ENCODE measurements at regions not wholly inside any gene's neighbourhood (a gene's known extent, or its start where the extent isn't known, plus 50 kb on each side); places are given as distances from the start of the nearest gene placed in this dataset.

DNA sequence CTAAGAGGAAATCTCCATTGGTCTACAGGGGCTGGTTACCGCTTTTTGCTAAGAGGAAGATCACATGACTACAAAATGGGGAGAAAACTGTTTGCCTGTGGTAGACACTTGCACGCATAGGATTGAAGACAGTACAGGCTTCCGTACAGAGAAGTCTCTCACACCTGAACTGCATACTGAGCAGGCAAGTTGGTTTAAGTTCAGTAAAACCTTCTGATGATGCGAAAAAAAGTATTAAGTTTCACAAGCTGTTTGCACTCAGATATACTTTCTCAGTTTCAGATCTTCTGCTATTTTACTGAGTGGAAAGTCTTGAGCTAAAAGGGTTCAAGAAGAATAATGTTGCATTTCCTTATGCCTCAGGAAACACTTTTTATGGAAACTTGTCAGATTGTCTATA lies 292.2 kb upstream of the MC4R start:
- no peaks in the 10 kb centered on the region for H4K20me1 ChIP-seq (ENCODE audit: insufficient read depth, low read length)
- H3F3A ChIP-seq (ENCODE audit: insufficient read depth, low read length) = peaks cover 15% of the 10 kb centered on the region
- H3K4me1 ChIP-seq (ENCODE audit: low read length) = peaks cover 19% of the 10 kb centered on the region
- peak overlapping the region; percentile 52; the same call in 1 of the 2 replicates for H3K4me2 ChIP-seq (ENCODE audit: low read depth, low read length)
- no peaks in the 10 kb centered on the region for H3K79me2 ChIP-seq (ENCODE audit: low read length)
- H3K4me3 ChIP-seq (ENCODE audit: low read length) = no peak overlapping the region
- H3K9me2 ChIP-seq (replicated peaks; ENCODE audit: insufficient read depth, low read length) = no peaks in the 10 kb centered on the region
- H3K27ac ChIP-seq (ENCODE audit: low read length) = peak overlapping the region; percentile 51
- no peak overlapping the region for H2AFZ ChIP-seq (ENCODE audit: low read length)
- TF ChIP-seq, protein P1, sequence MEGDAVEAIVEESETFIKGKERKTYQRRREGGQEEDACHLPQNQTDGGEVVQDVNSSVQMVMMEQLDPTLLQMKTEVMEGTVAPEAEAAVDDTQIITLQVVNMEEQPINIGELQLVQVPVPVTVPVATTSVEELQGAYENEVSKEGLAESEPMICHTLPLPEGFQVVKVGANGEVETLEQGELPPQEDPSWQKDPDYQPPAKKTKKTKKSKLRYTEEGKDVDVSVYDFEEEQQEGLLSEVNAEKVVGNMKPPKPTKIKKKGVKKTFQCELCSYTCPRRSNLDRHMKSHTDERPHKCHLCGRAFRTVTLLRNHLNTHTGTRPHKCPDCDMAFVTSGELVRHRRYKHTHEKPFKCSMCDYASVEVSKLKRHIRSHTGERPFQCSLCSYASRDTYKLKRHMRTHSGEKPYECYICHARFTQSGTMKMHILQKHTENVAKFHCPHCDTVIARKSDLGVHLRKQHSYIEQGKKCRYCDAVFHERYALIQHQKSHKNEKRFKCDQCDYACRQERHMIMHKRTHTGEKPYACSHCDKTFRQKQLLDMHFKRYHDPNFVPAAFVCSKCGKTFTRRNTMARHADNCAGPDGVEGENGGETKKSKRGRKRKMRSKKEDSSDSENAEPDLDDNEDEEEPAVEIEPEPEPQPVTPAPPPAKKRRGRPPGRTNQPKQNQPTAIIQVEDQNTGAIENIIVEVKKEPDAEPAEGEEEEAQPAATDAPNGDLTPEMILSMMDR (IDR thresholded peaks at IDR 0.05; ENCODE audit: low read length) = no peak
- TF ChIP-seq EZH2phosphoT487 (IDR thresholded peaks at IDR 0.05; ENCODE audit: low read length) (no peak), EZH2 (optimal IDR thresholded peaks at IDR 0.05; ENCODE audit: low read depth, low read length) (no peak)
- DNase-seq = peak; percentile 93
- no peak overlapping the region for H3K9ac ChIP-seq (ENCODE audit: low read length)
- H3K9me3 ChIP-seq (replicated peaks; ENCODE audit: insufficient read depth, low read length) = no peaks in the 10 kb centered on the region
- H3K27me3 ChIP-seq (replicated peaks; ENCODE audit: insufficient read depth, low read length) = peaks cover 15% of the 10 kb centered on the region; the same call in 1 of the 2 replicates
- H3K36me3 ChIP-seq (replicated peaks; ENCODE audit: insufficient read depth, low read length) = no peaks in the 10 kb centered on the region

DNA sequence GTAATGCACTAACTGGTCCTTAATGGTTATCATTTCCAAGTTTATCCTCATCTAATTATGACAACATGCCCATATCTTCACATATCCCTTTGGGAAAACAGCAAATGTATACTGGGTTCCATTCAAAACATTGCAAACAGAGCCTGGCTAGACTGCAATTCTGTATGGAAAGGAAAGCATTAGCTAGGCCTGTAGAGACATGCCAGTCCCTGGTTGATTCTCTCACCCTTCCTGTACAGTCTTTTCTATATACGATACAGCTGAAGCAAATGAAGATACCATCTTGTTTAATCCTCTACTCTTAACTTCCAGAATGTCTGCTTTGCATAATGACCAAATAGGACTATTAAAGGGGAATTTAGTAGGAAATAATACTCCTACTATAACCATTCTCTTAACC lies 294.4 kb upstream of the MC4R start:
- H3K9ac ChIP-seq (ENCODE audit: low read length) = no peak overlapping the region
- no peak overlapping the region for H3K4me3 ChIP-seq (ENCODE audit: low read length)
- H3K27me3 ChIP-seq (replicated peaks; ENCODE audit: insufficient read depth, low read length) = peaks cover 15% of the 10 kb centered on the region; the same call in 1 of the 2 replicates
- H3K79me2 ChIP-seq (ENCODE audit: low read length) = no peaks in the 10 kb centered on the region
- peaks cover 23% of the 10 kb centered on the region for H3K4me1 ChIP-seq (ENCODE audit: low read length)
- H3K4me2 ChIP-seq (ENCODE audit: low read depth, low read length) = no peak overlapping the region
- H3K9me3 ChIP-seq (replicated peaks; ENCODE audit: insufficient read depth, low read length) = no peaks in the 10 kb centered on the region
- no peak overlapping the region for H3K27ac ChIP-seq (ENCODE audit: low read length)
- TF ChIP-seq, protein P1 (IDR thresholded peaks at IDR 0.05; ENCODE audit: low read length) = no peak
- TF ChIP-seq EZH2phosphoT487 (IDR thresholded peaks at IDR 0.05; ENCODE audit: low read length) (no peak), EZH2 (optimal IDR thresholded peaks at IDR 0.05; ENCODE audit: low read depth, low read length) (no peak)
- H4K20me1 ChIP-seq (ENCODE audit: insufficient read depth, low read length) = no peaks in the 10 kb centered on the region
- DNase-seq = no peak
- no peak overlapping the region for H2AFZ ChIP-seq (ENCODE audit: low read length)
- no peaks in the 10 kb centered on the region for H3K9me2 ChIP-seq (replicated peaks; ENCODE audit: insufficient read depth, low read length)
- H3F3A ChIP-seq (ENCODE audit: insufficient read depth, low read length) = peaks cover 15% of the 10 kb centered on the region
- H3K36me3 ChIP-seq (replicated peaks; ENCODE audit: insufficient read depth, low read length) = no peaks in the 10 kb centered on the region

DNA sequence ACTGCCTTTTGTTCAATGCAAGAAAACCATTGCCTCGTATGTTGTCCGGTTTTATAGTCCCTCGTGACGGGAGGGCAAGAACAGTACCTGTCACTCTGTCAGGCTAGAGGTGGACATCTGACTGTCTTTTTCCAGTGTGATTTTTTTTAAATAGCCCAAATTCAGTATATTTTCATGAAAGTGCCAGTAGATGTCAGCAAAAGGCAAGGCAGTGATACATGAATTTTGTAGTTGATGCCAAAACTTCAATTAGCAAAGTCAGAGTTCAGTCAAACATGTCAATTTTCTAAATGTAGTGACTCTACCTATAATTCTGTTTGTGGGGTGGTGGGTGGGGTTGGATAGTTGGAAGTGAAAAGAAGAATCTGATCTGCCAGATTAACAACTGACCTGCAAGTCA lies 296.0 kb upstream of the MC4R start:
- Histone ChIP-seq H3K36me3 (replicated peaks; ENCODE audit: insufficient read depth, low read length) (no peaks in the 10 kb centered on the region; the same call in 1 of the 2 replicates), H3F3A (ENCODE audit: insufficient read depth, low read length) (peaks cover 15% of the 10 kb centered on the region), H3K9me2 (replicated peaks; ENCODE audit: insufficient read depth, low read length) (no peaks in the 10 kb centered on the region), H3K9me3 (replicated peaks; ENCODE audit: insufficient read depth, low read length) (no peaks in the 10 kb centered on the region), H3K4me2 (ENCODE audit: low read depth, low read length) (no peak overlapping the region), H3K79me2 (ENCODE audit: low read length) (no peaks in the 10 kb centered on the region), H3K27ac (ENCODE audit: low read length) (no peak overlapping the region), H2AFZ (ENCODE audit: low read length) (no peak overlapping the region), H3K4me1 (ENCODE audit: low read length) (peaks cover 22% of the 10 kb centered on the region), H3K9ac (ENCODE audit: low read length) (no peak overlapping the region), H3K4me3 (ENCODE audit: low read length) (no peak overlapping the region), H3K27me3 (replicated peaks; ENCODE audit: insufficient read depth, low read length) (peaks cover 15% of the 10 kb centered on the region; the same call in 1 of the 2 replicates), H4K20me1 (ENCODE audit: insufficient read depth, low read length) (no peaks in the 10 kb centered on the region)
- no peak for DNase-seq
- TF ChIP-seq EZH2phosphoT487 (IDR thresholded peaks at IDR 0.05; ENCODE audit: low read length) (no peak), EZH2 (optimal IDR thresholded peaks at IDR 0.05; ENCODE audit: low read depth, low read length) (no peak)
- TF ChIP-seq, protein P1 (IDR thresholded peaks at IDR 0.05; ENCODE audit: low read length) = peak; percentile 36
